IMR-90 (cell line): ENCODE measurements at regions not wholly inside any gene's neighbourhood (a gene's known extent, or its start where the extent isn't known, plus 50 kb on each side); places are given as distances from the start of the nearest gene placed in this dataset.

ENCODE experiments used
- CEBPB ChIP-seq: IDR thresholded peaks from 2 replicates; pipeline ENCODE4 v1.6.1; 2012; ENCODE audit warnings: low read depth, low read length, improper control_type of control experiment
- CHD1 ChIP-seq: IDR thresholded peaks from 2 replicates; pipeline ENCODE4 v1.6.1; 2012; ENCODE audit warnings: low read depth, low read length, improper control_type of control experiment
- MXI1 ChIP-seq: IDR thresholded peaks from 2 replicates; pipeline ENCODE4 v1.6.1; 2012; ENCODE audit warnings: low read depth, mild to moderate bottlenecking, low read length, moderate library complexity, borderline replicate concordance
- RFX5 ChIP-seq: IDR thresholded peaks from 2 replicates; pipeline ENCODE4 v1.8.0; 2012; ENCODE audit warnings: low read depth, mild to moderate bottlenecking, low read length, moderate library complexity
- TF ChIP-seq, protein P1 (sequence below): conservative IDR thresholded peaks from 2 replicates; pipeline ENCODE4 v1.5.1; 2012; ENCODE audit warnings: mild to moderate bottlenecking, low read depth, low read length, improper control_type of control experiment
- TF ChIP-seq, protein P2 (sequence below): fragments of 150-350 bp; IDR thresholded peaks from 2 replicates; pipeline ENCODE4 v1.6.1; 2017; ENCODE audit warnings: mild to moderate bottlenecking, antibody characterized with exemption, low read length, low read depth

DNA sequence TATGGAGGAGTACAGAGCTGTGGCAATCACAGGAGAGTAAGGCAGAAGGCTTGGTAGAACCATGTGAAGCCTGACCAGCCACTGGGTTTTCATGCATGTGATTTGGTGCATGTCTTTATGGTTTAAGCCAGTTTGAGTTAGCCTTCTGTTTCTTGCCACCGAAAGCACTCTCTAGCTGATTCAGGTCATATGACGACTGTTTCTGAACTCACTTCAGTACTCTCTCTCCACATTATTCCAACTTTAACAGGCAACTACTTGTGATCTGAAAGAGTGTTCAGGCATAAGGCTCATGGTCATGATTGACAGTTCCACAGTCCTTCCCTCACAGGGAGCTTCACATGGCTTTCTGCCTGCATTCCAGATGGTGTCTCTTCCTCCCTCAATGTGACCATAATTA is 63.3 kb upstream of the TAB2 start:
- TF ChIP-seq, protein P1, sequence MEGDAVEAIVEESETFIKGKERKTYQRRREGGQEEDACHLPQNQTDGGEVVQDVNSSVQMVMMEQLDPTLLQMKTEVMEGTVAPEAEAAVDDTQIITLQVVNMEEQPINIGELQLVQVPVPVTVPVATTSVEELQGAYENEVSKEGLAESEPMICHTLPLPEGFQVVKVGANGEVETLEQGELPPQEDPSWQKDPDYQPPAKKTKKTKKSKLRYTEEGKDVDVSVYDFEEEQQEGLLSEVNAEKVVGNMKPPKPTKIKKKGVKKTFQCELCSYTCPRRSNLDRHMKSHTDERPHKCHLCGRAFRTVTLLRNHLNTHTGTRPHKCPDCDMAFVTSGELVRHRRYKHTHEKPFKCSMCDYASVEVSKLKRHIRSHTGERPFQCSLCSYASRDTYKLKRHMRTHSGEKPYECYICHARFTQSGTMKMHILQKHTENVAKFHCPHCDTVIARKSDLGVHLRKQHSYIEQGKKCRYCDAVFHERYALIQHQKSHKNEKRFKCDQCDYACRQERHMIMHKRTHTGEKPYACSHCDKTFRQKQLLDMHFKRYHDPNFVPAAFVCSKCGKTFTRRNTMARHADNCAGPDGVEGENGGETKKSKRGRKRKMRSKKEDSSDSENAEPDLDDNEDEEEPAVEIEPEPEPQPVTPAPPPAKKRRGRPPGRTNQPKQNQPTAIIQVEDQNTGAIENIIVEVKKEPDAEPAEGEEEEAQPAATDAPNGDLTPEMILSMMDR = no peak
- TF ChIP-seq MXI1 = no peak
- TF ChIP-seq CEBPB = no peak
- no peak for TF ChIP-seq RFX5
- TF ChIP-seq, protein P2, sequence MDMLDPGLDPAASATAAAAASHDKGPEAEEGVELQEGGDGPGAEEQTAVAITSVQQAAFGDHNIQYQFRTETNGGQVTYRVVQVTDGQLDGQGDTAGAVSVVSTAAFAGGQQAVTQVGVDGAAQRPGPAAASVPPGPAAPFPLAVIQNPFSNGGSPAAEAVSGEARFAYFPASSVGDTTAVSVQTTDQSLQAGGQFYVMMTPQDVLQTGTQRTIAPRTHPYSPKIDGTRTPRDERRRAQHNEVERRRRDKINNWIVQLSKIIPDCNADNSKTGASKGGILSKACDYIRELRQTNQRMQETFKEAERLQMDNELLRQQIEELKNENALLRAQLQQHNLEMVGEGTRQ = no peak
- no peak for TF ChIP-seq CHD1
